K562 (cell line): ENCODE measurements at regions not wholly inside any gene's neighbourhood (a gene's known extent, or its start where the extent isn't known, plus 50 kb on each side); places are given as distances from the start of the nearest gene placed in this dataset.

Source experiments
- EZH2 ChIP-seq: IDR thresholded peaks from 2 replicates; pipeline ENCODE4 v1.6.1; 2012; ENCODE audit warnings: low read depth, mild to moderate bottlenecking, inconsistent platforms, low read length, borderline replicate concordance
- TF ChIP-seq, protein P1 (sequence below), 2 experiments: fragments of 450-650 bp; IDR thresholded peaks; 2 replicates each; pipeline ENCODE4 v1.6.1; 2016

- no peak for TF ChIP-seq EZH2
- TF ChIP-seq, protein P1, sequence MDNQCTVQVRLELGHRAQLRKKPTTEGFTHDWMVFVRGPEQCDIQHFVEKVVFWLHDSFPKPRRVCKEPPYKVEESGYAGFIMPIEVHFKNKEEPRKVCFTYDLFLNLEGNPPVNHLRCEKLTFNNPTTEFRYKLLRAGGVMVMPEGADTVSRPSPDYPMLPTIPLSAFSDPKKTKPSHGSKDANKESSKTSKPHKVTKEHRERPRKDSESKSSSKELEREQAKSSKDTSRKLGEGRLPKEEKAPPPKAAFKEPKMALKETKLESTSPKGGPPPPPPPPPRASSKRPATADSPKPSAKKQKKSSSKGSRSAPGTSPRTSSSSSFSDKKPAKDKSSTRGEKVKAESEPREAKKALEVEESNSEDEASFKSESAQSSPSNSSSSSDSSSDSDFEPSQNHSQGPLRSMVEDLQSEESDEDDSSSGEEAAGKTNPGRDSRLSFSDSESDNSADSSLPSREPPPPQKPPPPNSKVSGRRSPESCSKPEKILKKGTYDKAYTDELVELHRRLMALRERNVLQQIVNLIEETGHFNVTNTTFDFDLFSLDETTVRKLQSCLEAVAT (IDR thresholded peaks at IDR 0.05) = no peak
Observed at GRCh38 chr2:217407362-217407761, 547.5 kb upstream of the TNP1 start.
